HEK293 (cell line): ENCODE measurements at regions not wholly inside any gene's neighbourhood (a gene's known extent, or its start where the extent isn't known, plus 50 kb on each side); places are given as distances from the start of the nearest gene placed in this dataset.
"Not testable (repeated sequence)": the region's sequence is repeated elsewhere in the genome, so short reads cannot be mapped to it uniquely, and the experiment has no call there.

Source experiments
- CTCF ChIA-PET: fragments of 350-600 bp; formaldehyde crosslinking; extraction: SDS; loops from one replicate; lab custom pipeline; 2021; ENCODE audit warnings: antibody characterized with exemption; lab: Yijun Ruan, JAX
- POLR2A ChIA-PET: fragments of 300-600 bp; formaldehyde crosslinking; extraction: SDS; loops from one replicate; lab custom pipeline; 2020; ENCODE audit warnings: antibody characterized with exemption, inconsistent platforms; lab: Yijun Ruan, JAX
- H3K27ac ChIP-seq: fragments of 200-500 bp; sonication (Bioruptor generic); 2 replicates; pipeline ENCODE4 v1.5.1; 2014; ENCODE audit warnings: low read depth, low read length, control low read depth, inconsistent platforms; ENCODE audit errors: extremely low read depth
- H3K36me3 ChIP-seq, 2 experiments: fragments of 200-500 bp in 1 of 2; sonication (Bioruptor generic) in 1 of 2; 1 replicate in 1 of 2; 2 replicates in 1 of 2; pipeline ENCODE4 v1.5.1; 2014 to 2017; ENCODE audit warnings: inconsistent platforms in 2 of 2, low read length in 2 of 2; ENCODE audit not compliant: control insufficient read depth in 2 of 2, insufficient read depth in 1 of 2
- H3K4me1 ChIP-seq: fragments of 200-500 bp; sonication (Bioruptor generic); 2 replicates; pipeline ENCODE4 v1.5.1; 2014; ENCODE audit warnings: mild to moderate bottlenecking, low read length, inconsistent platforms; ENCODE audit not compliant: control insufficient read depth, insufficient read depth
- H3K4me3 ChIP-seq: 2 replicates; pipeline ENCODE4 v1.5.1; 2011; ENCODE audit warnings: low read depth, mild to moderate bottlenecking, control low read depth, low read length, moderate library complexity
- H3K9me3 ChIP-seq: fragments of 200-500 bp; sonication (Bioruptor generic); 2 replicates; pipeline ENCODE4 v1.5.1; 2014; ENCODE audit warnings: low read depth, low read length, inconsistent platforms; ENCODE audit not compliant: control insufficient read depth, insufficient read depth
- PBX3 ChIP-seq: sonication (generic); formaldehyde crosslinking; IDR thresholded peaks from 2 replicates; pipeline ENCODE4 v1.8.1; 2022; ENCODE audit warnings: mild to moderate bottlenecking, moderate library complexity, missing genetic modification reagents
- SP2 ChIP-seq: fragments of 450-650 bp; formaldehyde crosslinking; IDR thresholded peaks from 2 replicates; pipeline ENCODE4 v1.5.1; 2016; ENCODE audit warnings: missing biosample characterization, missing genetic modification characterization
- ZNF140 ChIP-seq: fragments of 450-650 bp; formaldehyde crosslinking; IDR thresholded peaks from 2 replicates; pipeline ENCODE4 v1.5.1; 2016; ENCODE audit warnings: missing biosample characterization, missing genetic modification characterization
- ZNF157 ChIP-seq: fragments of 450-650 bp; formaldehyde crosslinking; IDR thresholded peaks from 2 replicates; pipeline ENCODE4 v1.5.1; 2016; ENCODE audit warnings: missing biosample characterization, missing genetic modification characterization
- ZNF16 ChIP-seq: fragments of 450-650 bp; formaldehyde crosslinking; IDR thresholded peaks from 2 replicates; pipeline ENCODE4 v1.5.1; 2016; ENCODE audit warnings: low read depth, missing biosample characterization, missing genetic modification characterization
- ZNF202 ChIP-seq: fragments of 450-650 bp; formaldehyde crosslinking; IDR thresholded peaks from 2 replicates; pipeline ENCODE4 v1.5.1; 2016; ENCODE audit warnings: missing biosample characterization, missing genetic modification characterization, borderline replicate concordance
- ZNF23 ChIP-seq: fragments of 450-650 bp; formaldehyde crosslinking; IDR thresholded peaks from 2 replicates; pipeline ENCODE4 v1.5.1; 2016; ENCODE audit warnings: missing biosample characterization, missing genetic modification characterization, borderline replicate concordance
- ZNF248 ChIP-seq: fragments of 450-650 bp; formaldehyde crosslinking; IDR thresholded peaks from 2 replicates; pipeline ENCODE4 v1.5.1; 2017; ENCODE audit warnings: missing biosample characterization, missing genetic modification characterization
- ZNF280D ChIP-seq: fragments of 450-650 bp; formaldehyde crosslinking; IDR thresholded peaks from 2 replicates; pipeline ENCODE4 v1.5.1; 2016; ENCODE audit warnings: missing biosample characterization, missing genetic modification characterization
- ZNF292 ChIP-seq: fragments of 450-650 bp; formaldehyde crosslinking; IDR thresholded peaks from 2 replicates; pipeline ENCODE4 v1.5.1; 2016; ENCODE audit warnings: low read depth, missing biosample characterization, missing genetic modification characterization, borderline replicate concordance
- ZNF324 ChIP-seq: fragments of 450-650 bp; formaldehyde crosslinking; IDR thresholded peaks from 2 replicates; pipeline ENCODE4 v1.5.1; 2016; ENCODE audit warnings: missing biosample characterization, missing genetic modification characterization
- ZNF341 ChIP-seq: fragments of 450-650 bp; formaldehyde crosslinking; IDR thresholded peaks from 2 replicates; pipeline ENCODE4; 2016; ENCODE audit warnings: low read depth, missing biosample characterization, missing genetic modification characterization
- ZNF404 ChIP-seq: fragments of 450-650 bp; formaldehyde crosslinking; IDR thresholded peaks from 2 replicates; pipeline ENCODE4 v1.5.1; 2017; ENCODE audit warnings: missing biosample characterization, missing genetic modification characterization
- ZNF501 ChIP-seq: fragments of 450-650 bp; formaldehyde crosslinking; IDR thresholded peaks from 2 replicates; pipeline ENCODE4 v1.5.1; 2016; ENCODE audit warnings: missing biosample characterization, missing genetic modification characterization
- ZNF549 ChIP-seq: fragments of 450-650 bp; IDR thresholded peaks from 2 replicates; pipeline ENCODE4 v1.5.1; 2018; ENCODE audit warnings: missing biosample characterization, missing genetic modification characterization, mild to moderate bottlenecking, inconsistent platforms, moderate library complexity
- ZNF571 ChIP-seq: fragments of 450-650 bp; formaldehyde crosslinking; IDR thresholded peaks from 2 replicates; pipeline ENCODE4 v1.5.0; 2017; ENCODE audit warnings: missing biosample characterization, missing genetic modification characterization
- ZNF600 ChIP-seq: fragments of 450-650 bp; formaldehyde crosslinking; IDR thresholded peaks from 2 replicates; pipeline ENCODE4 v1.5.1; 2016; ENCODE audit warnings: missing biosample characterization, missing genetic modification characterization
- ZNF624 ChIP-seq: fragments of 450-650 bp; formaldehyde crosslinking; IDR thresholded peaks from 2 replicates; pipeline ENCODE4 v1.5.1; 2017; ENCODE audit warnings: missing biosample characterization, missing genetic modification characterization
- ZSCAN16 ChIP-seq: fragments of 450-650 bp; formaldehyde crosslinking; IDR thresholded peaks from 2 replicates; pipeline ENCODE4 v1.5.1; 2016; ENCODE audit warnings: missing biosample characterization, missing genetic modification characterization
- TF ChIP-seq, protein P1 (sequence below): fragments of 450-650 bp; formaldehyde crosslinking; optimal IDR thresholded peaks from 2 replicates; pipeline ENCODE3; 2016; ENCODE audit warnings: missing biosample characterization, mild to moderate bottlenecking, missing genetic modification characterization

DNA sequence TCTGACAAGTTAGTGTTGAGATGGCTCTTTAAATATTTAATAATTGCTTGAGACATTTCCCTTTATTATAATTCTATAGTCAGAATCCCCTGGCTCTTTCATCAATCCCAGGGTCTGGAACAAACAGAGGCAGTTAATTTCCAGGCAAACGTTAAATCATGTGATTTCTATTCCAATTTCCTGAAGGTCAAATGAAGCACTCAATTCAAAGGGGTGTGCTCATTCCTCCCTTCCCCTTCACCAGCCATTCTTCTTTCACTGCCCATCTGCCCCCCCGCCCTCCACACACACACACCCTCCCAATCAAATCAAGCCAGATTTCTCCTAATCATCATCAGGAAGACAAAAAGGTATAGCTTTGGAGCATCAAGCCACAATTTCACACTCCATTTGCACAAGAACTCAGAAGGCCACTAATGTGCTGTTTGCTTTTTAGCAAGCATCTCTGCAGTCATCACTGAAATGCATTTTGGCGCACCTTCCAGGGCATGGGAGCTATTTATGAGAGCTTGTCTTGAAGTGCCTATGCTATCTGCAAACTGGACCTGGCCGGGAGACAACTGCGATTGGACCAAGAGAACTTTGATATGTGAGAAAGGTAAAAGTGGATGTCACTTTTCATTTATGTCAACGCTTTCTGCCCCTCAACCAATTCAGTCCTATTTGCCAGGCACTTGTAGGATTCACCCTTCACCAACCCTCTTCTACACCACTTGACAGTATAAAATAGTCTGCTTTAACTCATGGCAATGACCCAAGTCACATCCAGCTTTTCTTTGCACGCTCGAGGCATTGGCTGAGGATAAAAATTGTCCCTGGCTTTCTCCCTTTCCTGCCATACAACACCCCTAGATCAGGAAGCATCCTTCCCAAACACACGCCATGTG, 315.1 kb upstream of the API5 start (continued):
- TF ChIP-seq ZSCAN16 (tag by site-specific recombination) = no peak
- TF ChIP-seq ZNF16 = no peak
- no peak for TF ChIP-seq ZNF624 (tag by site-specific recombination)
- no peak for TF ChIP-seq SP2 (tag by site-specific recombination)

GRCh38 chr11:43004879-43005278, 306.9 kb upstream of the API5 start:
- H3K36me3 ChIP-seq, CTCF ChIA-PET, H3K27ac ChIP-seq, POLR2A ChIA-PET, H3K4me1 ChIP-seq, H3K9me3 ChIP-seq, H3K4me3 ChIP-seq: not testable (repeated sequence)

DNA sequence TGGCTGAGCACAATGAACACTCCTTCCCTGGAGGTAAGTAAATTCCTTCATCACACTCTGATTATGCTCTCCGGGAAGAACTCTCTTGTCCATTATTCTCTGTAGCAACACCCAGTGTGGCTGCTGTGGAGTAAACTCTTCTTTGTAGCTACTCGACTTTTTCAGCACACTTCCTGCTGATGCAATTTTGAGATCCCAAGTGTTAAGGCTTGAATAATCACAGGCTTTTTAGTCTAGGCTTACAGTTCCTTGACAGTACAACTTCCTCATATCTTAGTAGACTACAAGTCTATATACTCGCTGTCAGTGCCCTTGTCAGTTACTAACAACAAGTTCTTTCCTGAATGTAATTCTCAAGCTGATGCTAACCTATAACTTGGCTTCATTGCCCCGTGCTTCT, 301.8 kb upstream of the API5 start:
- H3K27ac ChIP-seq = no peak overlapping the region
- CTCF ChIA-PET = no interaction called here
- H3K4me3 ChIP-seq = no peak overlapping the region
- TF ChIP-seq ZNF501 (tag by site-specific recombination) (no peak), ZNF157 (tag by site-specific recombination) (no peak), ZNF23 (no peak), PBX3 (CRISPR knock-in tag) (no peak), ZNF324 (tag by site-specific recombination) (no peak)
- TF ChIP-seq, all 188 proteins: peak for 0
- H3K36me3 ChIP-seq = no peaks in the 10 kb centered on the region
- POLR2A ChIA-PET = no interaction called here
- no peaks in the 10 kb centered on the region for H3K4me1 ChIP-seq
- H3K9me3 ChIP-seq = no peaks in the 10 kb centered on the region

GRCh38 chr11:43012606-43013005, 299.2 kb upstream of the API5 start:
- Histone ChIP-seq H3K4me3 (no peak overlapping the region), H3K9me3 (no peaks in the 10 kb centered on the region), H3K4me1 (no peaks in the 10 kb centered on the region), H3K36me3 (no peaks in the 10 kb centered on the region), H3K27ac (no peak overlapping the region)
- CTCF ChIA-PET = no interaction called here
- POLR2A ChIA-PET = no interaction called here
- TF ChIP-seq ZNF404 (tag by site-specific recombination) (no peak), ZNF248 (tag by site-specific recombination) (no peak), ZNF140 (tag by site-specific recombination) (no peak), ZNF280D (tag by site-specific recombination) (no peak), ZNF202 (tag by site-specific recombination) (no peak), ZNF571 (tag by site-specific recombination) (no peak), ZNF341 (no peak), ZNF292 (tag by site-specific recombination) (no peak), ZNF16 (no peak), ZNF549 (tag by site-specific recombination) (no peak), ZNF600 (tag by site-specific recombination) (no peak)
- TF ChIP-seq, protein P1, sequence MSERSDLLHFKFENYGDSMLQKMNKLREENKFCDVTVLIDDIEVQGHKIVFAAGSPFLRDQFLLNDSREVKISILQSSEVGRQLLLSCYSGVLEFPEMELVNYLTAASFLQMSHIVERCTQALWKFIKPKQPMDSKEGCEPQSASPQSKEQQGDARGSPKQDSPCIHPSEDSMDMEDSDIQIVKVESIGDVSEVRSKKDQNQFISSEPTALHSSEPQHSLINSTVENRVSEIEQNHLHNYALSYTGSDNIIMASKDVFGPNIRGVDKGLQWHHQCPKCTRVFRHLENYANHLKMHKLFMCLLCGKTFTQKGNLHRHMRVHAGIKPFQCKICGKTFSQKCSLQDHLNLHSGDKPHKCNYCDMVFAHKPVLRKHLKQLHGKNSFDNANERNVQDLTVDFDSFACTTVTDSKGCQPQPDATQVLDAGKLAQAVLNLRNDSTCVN (tag by site-specific recombination) = no peak
